GM10266 (cell line): ENCODE measurements at regions not wholly inside any gene's neighbourhood (a gene's known extent, or its start where the extent isn't known, plus 50 kb on each side); places are given as distances from the start of the nearest gene placed in this dataset.

Source experiments
- DNase-seq: peaks from one replicate; pipeline ENCODE4 v3.0.0; 2012; ENCODE audit errors: extremely low spot score
- TF ChIP-seq, protein P1 (sequence below): IDR thresholded peaks from 2 replicates; pipeline ENCODE4 v1.5.1; 2012; ENCODE audit warnings: mild to moderate bottlenecking, low read depth; ENCODE audit not compliant: control insufficient read depth, insufficient read depth; ENCODE audit errors: missing control alignments

DNA sequence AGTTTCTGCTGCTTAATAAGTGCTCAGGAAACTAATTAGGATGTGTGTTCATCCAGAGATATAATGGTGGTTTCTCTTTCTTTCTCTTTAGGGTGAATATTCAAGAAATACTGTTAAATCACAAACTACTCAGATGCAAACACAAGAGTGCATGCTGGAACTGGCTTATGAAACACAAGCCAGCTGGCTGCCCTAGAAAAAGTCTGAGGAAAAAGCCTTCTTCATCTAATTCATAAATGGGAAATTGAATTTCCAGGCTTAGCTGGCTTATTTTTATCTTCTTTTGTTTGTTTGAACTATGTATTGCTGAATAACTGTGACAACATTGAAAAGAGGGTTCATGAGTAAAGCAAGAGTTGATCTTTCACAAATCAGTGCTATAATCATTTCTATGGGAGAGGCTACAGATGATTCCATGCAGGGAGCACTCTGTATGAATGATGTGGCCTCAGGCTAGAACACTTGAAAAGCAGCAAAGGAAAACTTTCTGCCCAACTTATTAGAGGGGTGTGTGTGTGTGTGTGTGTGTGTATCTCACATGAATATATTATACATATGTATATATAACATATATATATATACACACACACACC, 69.8 kb upstream of the SCEL start:
- TF ChIP-seq, protein P1, sequence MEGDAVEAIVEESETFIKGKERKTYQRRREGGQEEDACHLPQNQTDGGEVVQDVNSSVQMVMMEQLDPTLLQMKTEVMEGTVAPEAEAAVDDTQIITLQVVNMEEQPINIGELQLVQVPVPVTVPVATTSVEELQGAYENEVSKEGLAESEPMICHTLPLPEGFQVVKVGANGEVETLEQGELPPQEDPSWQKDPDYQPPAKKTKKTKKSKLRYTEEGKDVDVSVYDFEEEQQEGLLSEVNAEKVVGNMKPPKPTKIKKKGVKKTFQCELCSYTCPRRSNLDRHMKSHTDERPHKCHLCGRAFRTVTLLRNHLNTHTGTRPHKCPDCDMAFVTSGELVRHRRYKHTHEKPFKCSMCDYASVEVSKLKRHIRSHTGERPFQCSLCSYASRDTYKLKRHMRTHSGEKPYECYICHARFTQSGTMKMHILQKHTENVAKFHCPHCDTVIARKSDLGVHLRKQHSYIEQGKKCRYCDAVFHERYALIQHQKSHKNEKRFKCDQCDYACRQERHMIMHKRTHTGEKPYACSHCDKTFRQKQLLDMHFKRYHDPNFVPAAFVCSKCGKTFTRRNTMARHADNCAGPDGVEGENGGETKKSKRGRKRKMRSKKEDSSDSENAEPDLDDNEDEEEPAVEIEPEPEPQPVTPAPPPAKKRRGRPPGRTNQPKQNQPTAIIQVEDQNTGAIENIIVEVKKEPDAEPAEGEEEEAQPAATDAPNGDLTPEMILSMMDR, result no peak
- no peak for DNase-seq

DNA sequence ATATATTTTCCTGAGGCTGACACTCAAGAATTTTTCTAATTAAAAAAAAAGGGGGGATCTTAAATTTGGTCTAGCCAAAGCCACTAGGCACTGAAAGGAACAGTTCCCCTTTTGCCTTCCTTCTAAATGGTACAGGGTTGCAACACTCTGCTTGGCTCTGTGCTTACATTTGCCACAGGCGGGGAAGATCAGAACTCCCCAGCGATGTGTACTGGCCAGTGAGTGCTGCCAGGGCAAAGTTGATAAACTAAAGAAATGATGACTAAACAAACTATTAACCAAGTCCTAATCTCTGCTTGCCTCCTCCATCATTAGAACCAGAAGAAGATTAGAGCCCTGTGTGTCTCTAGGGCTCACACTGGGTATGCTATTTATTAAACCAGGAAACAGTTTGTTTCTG, 75.3 kb upstream of the SCEL start:
- TF ChIP-seq, protein P1, result no peak
- DNase-seq, result no peak

DNA sequence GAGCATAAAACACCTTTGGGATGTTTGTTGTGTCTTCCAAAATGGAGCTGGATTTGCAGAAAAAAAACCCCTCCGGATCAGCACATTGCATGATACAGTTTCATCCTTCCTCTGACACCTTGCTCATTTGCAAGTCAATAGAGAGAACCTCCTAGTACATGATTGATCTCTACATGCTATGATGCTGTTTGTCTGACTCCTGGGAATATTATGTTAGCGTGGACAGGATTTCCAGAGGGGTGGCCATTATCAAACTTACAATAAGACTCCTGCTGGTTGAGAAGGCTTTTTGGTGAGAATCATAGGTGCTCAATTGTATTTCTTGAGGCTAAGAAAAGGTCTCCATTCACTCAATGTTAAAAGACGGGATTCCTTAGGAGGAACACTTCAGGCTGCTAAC, 75.9 kb upstream of the SCEL start:
- TF ChIP-seq, protein P1, result no peak
- no peak for DNase-seq

DNA sequence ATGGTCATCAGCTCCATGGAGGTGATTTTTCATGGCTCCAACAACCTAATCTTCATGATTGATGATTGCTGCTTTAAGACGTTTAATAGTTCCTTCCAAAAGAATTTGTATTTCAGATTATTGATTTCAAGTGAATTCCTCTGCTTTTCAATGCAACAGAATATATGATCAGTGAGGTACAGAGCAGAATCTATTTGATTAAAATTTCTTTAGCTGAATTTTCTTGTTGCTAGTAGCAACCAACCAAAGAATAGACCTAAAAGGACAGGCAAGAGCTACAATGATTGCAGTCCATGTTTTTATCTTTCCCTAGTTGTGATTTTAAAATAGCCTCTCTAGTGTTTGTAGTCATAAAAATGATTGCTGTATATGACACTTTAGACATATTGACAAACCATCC, 76.8 kb upstream of the SCEL start:
- TF ChIP-seq, protein P1, result no peak
- DNase-seq, result no peak

DNA sequence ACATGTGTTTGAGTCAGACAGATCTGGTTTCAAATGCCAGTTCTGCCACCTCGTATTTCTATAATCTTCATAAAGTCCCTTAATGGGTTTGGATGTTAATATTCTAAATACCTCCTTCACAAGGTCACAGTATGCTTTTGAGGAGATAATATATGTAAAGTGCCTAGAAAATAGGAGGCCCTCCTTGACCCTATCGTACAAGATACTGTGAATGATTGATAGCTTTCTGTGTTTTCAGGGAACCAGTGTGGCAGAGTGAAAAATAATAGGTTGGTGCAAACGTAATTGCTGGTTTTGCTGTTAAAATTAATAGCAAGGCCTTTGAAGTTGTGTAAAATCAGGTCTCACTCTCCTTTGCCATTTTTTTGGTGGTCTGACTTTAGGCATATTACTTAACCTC, 77.5 kb upstream of the SCEL start:
- no peak for DNase-seq

DNA sequence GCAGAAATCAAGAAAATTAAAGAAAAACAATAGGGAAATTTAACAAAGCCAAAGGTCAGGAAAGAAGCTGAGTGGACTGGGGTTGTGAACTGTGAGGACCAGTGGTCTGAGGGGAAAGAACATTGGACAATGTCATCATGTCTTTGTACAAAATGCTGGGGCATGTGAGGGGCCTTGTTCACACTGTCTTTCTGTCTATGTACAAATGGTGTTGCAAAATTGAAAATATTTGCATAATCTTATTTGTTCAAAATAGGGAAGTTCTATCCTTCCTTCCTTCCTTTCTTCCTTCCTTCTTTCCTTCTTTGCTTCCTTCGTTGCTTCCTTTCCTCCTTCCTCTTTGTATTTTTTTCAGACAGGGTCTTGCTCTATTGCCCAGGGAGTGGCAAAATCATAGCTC, 79.2 kb upstream of the SCEL start:
- no peak for DNase-seq
- TF ChIP-seq, protein P1, result no peak

More for the DNA sequence above, 77.5 kb upstream of the SCEL start:
- TF ChIP-seq, protein P1, result no peak

DNA sequence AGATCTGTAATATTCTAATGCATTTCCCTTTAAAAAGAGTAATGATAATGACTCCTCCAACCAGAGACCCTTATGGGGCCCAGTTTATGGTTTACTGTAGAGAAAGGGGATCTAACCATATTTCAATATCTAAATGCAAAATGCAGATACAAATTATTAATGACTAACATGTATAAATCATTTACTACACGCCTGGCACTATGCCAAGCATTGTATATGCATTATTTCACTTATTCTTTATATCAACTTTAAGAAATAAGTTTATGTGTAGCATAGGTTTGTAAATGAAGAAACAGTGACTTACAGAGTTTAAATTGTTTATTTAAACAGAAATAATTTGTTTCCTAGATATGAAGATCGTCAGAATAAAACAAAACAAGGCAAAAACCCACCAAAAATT, 86.2 kb upstream of the SCEL start:
- TF ChIP-seq, protein P1, result no peak

More for the DNA sequence above, 86.2 kb upstream of the SCEL start:
- no peak for DNase-seq
